ENCODE measurements at regions not wholly inside any gene's neighbourhood (a gene's known extent, or its start where the extent isn't known, plus 50 kb on each side); places are given as distances from the start of the nearest gene placed in this dataset.

DNA sequence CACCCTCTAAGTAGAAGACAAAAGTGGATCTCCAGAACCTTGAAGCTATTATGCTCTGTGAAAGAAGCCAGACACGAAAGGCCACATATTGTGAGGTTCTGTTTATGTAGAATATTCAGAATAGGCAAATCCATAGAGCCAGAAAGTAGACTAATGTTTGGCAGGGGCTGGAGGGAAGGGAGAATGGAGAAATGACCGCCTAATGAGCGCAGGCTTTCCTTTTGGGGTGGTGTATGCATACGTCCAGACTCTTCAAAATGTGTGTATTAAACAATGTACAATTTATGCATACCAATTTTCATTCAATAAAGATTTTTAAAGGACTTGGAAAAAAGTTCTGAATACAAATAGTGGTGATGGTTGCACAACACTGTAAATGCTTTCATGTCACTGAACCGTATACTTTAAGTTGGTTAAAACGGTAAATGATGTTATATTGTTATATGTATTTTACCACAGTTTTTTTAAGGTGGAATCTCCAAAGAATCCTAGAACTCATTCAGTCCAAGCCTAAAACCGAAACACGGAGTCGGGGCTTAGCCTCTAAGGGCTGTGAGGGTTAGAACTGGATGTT lies 397.4 kb downstream of the SOX9 start:
- DNase-seq (ENCODE audit: low spot score), result no peak
- TF ChIP-seq, protein P1, sequence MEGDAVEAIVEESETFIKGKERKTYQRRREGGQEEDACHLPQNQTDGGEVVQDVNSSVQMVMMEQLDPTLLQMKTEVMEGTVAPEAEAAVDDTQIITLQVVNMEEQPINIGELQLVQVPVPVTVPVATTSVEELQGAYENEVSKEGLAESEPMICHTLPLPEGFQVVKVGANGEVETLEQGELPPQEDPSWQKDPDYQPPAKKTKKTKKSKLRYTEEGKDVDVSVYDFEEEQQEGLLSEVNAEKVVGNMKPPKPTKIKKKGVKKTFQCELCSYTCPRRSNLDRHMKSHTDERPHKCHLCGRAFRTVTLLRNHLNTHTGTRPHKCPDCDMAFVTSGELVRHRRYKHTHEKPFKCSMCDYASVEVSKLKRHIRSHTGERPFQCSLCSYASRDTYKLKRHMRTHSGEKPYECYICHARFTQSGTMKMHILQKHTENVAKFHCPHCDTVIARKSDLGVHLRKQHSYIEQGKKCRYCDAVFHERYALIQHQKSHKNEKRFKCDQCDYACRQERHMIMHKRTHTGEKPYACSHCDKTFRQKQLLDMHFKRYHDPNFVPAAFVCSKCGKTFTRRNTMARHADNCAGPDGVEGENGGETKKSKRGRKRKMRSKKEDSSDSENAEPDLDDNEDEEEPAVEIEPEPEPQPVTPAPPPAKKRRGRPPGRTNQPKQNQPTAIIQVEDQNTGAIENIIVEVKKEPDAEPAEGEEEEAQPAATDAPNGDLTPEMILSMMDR (IDR thresholded peaks at IDR 0.05), result no peak
- no peak for ATAC-seq (ENCODE audit: low FRiP score)

DNA sequence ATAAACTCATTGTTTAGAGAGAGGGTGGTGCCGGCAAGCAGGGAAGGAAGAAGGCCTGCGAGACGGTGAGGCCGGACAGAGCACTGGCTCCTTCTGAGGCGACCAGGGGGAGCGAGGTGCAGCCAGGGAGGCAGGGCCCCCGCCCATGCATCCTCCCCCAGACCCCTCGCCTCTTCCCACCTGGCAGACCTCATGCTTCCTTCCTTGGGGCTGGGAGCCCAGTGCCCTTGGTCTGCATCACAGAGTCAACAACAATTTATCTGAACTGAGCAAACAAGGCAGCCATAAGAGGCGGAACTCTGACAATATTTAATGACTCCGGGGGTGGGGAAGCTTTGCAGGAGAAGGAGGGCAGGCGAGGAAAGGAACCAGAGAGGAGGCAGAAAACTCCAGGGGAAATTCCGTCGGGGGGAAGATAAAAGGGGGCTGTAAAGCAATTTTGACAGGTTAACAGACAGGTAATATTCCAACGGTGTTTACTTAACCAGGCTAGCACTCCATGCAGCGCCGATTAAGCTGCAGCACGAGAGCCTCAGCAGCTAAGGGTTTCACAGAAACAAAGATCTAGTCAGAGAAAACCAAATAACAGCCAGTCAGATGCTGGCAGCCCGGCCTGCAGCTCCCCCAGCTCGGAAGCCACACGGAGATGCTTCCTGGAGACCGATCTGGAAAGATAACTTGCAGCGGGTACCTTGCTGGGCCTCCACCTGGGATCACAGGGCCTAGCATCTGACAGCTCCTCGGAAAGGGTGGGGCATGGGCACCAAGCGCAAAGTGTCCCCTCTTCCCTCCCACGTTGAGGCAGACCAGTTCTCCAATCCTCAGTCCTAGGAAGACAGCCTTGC lies 398.2 kb downstream of the SOX9 start:
- no peak for DNase-seq (ENCODE audit: low spot score)
- TF ChIP-seq, protein P1 (IDR thresholded peaks at IDR 0.05), result no peak
- no peak for ATAC-seq (ENCODE audit: low FRiP score)

DNA sequence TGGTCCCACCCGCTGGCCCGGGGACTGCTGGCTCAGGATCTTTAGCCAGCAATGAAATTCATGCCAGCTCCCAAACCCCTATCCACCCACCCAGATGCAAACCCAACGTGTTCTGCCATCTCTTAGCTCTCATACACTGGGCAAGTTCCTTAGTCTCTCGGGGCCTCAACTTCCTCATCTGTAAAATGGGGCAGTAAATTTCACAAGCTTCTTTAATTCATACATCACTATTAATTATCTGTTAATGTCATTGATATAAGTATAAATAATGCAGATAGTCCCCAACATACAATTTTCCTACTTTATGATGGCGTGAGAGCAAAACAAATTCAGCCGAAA lies 398.7 kb downstream of the SOX9 start:
- ATAC-seq (ENCODE audit: low FRiP score) (no peak), DNase-seq (ENCODE audit: low spot score) (no peak)
- TF ChIP-seq, protein P1 (IDR thresholded peaks at IDR 0.05), result no peak

DNA sequence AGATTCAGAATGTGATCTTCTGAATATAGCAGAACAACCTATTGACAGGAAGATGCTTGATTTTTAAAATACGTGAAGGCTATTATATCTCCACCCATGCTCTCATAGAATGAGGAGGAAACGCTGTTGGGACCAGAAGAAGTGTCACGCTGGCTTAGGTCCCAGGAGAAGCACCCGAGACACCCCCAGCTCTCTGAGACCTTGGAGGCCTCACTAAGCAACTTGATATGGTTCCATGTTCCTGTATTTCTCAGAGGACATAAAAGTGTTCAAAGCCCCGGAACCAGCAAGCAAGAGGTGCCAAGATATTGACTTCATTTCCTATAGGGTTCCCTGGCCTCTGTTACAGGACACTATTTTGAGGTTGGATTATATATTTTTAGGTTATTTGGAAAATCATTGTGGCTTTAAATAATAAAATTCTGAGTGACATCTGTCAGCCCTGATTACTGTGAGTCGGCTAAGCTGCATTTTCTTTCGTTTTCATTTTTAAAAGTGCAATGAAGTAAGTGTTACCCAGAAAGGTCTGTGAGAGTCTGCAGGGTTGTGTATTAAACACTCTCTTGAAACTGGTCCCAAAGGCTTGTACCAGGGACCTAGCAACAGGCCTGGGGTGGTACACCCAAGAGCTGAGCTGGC lies 400.0 kb downstream of the SOX9 start:
- TF ChIP-seq, protein P1 (IDR thresholded peaks at IDR 0.05), result no peak
- DNase-seq (ENCODE audit: low spot score) (no peak), ATAC-seq (ENCODE audit: low FRiP score) (no peak)

DNA sequence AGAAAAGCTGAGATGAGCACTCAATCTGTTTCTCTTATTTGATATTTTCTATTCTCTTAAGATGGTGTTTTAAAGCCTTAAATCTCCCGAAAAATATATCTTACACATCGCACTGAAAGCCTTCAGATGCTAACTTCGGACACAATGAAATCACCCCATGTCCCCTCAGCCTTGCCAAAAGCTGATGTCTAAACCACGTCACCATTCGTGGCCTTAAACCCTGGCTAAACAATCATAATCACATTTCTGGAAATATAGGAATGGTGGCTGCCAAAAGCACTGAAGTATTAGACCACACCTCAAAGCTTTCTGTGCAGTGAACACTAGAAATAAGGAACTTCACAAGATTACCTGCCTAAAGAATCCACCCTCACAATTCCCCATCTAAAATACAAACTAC lies 402.7 kb downstream of the SOX9 start:
- no peak for ATAC-seq (ENCODE audit: low FRiP score)
- TF ChIP-seq, protein P1 (IDR thresholded peaks at IDR 0.05), result no peak
- DNase-seq (ENCODE audit: low spot score), result no peak

DNA sequence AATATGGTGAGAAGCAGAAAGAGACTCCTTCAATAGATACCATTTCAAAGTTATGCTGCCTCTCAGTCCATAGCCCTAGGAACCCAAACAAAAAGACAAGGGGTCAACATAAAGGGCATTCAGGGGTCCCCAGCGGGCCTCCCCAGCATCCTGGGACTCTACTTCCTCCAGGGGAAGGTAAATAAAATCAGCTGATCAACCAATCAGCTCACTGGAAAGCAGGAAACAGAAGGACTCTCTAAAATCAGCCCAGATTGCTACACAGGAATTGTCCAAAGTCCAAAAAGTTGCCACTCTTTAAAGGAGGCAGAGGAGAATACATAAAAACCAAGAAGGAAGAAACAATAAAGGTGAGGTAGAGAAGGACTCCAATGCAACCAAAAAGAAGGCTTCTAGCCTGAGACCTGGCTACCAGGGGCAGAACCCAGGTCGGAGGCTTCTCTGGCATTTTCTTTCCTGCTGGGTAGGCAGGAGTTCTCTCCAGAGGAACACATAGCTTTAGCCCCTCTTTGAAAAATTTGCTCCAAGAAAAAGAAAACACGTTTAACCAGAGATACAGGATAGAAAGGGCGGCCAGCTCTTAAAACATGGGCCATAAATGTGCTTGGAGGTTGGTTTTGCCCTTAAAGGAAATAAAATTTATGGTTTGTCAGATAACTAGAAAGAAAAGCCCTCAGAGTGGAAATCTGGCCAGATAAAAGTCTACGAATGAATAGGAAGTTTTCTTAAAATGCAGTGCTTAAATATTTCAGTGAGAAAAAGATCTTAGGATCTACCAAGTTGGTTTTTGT lies 404.6 kb downstream of the SOX9 start:
- TF ChIP-seq, protein P1 (IDR thresholded peaks at IDR 0.05), result no peak
- ATAC-seq (ENCODE audit: low FRiP score) (no peak), DNase-seq (ENCODE audit: low spot score) (no peak)
